HFF-Myc (cell line): ENCODE measurements at regions not wholly inside any gene's neighbourhood (a gene's known extent, or its start where the extent isn't known, plus 50 kb on each side); places are given as distances from the start of the nearest gene placed in this dataset.

Experiments
- DNase-seq: peaks from one replicate; pipeline ENCODE4 v3.0.0-alpha.2; 2011; ENCODE audit warnings: low read depth; ENCODE audit errors: extremely low read depth
- H3K4me3 ChIP-seq: replicated peaks from 2 replicates; pipeline ENCODE4 v1.5.1; 2011; ENCODE audit warnings: low read depth, mild to moderate bottlenecking, control low read depth, low read length
- CTCF ChIP-seq: IDR thresholded peaks from 2 replicates; pipeline ENCODE4 v1.5.1; 2012; ENCODE audit warnings: mild to moderate bottlenecking, low read depth, low read length, control low read depth; ENCODE audit errors: missing control alignments

GRCh38 chr13:31945202-31945961, 86.2 kb upstream of the FRY start:
- no peak overlapping the region for H3K4me3 ChIP-seq
- TF ChIP-seq CTCF = no peak
- DNase-seq = peak; percentile 32

- no peak for DNase-seq
- no peak for TF ChIP-seq CTCF
- H3K4me3 ChIP-seq = no peak overlapping the region
Measured at GRCh38 chr13:31946091-31946770, 85.3 kb upstream of the FRY start.

GRCh38 chr13:31947105-31947504, 84.5 kb upstream of the FRY start:
- no peak for DNase-seq
- no peak for TF ChIP-seq CTCF
- H3K4me3 ChIP-seq = no peak overlapping the region

- H3K4me3 ChIP-seq = no peak overlapping the region
- TF ChIP-seq CTCF = no peak
- DNase-seq = no peak
Measured at GRCh38 chr13:31947506-31947905, 84.1 kb upstream of the FRY start.

- TF ChIP-seq CTCF = no peak
- DNase-seq = no peak
- H3K4me3 ChIP-seq = no peak overlapping the region
Measured at GRCh38 chr13:31949486-31949885, 82.1 kb upstream of the FRY start.

GRCh38 chr13:31950111-31950815, 81.3 kb upstream of the FRY start:
- DNase-seq = no peak
- TF ChIP-seq CTCF = no peak
- no peak overlapping the region for H3K4me3 ChIP-seq
